Transverse colon (tissue), 4 donors: ENCODE measurements at regions not wholly inside any gene's neighbourhood (a gene's known extent, or its start where the extent isn't known, plus 50 kb on each side); places are given as distances from the start of the nearest gene placed in this dataset.

Experiments
- DNase-seq: peaks from one replicate; pipeline ENCODE4 v3.0.0-alpha.2; 2019
- H3K27ac ChIP-seq, 4 donors: fragments of 200-600 bp; sonication (generic); 2 replicates each; pipeline ENCODE4 v1.5.1; 2016 to 2018; ENCODE audit warnings: inconsistent platforms in 4 of 4
- H3K27me3 ChIP-seq: fragments of 200-600 bp; sonication (generic); 2 replicates; pipeline ENCODE4 v1.5.1; 2017; ENCODE audit warnings: inconsistent platforms
- H3K36me3 ChIP-seq, 4 donors: fragments of 200-600 bp; sonication (generic); 2 replicates each; pipeline ENCODE4 v1.5.1; 2017 to 2019; ENCODE audit warnings: inconsistent platforms in 4 of 4
- H3K4me1 ChIP-seq, 4 donors: fragments of 200-600 bp; sonication (generic); 2 replicates each; pipeline ENCODE4 v1.5.1; 2017 to 2020; ENCODE audit warnings: inconsistent platforms in 4 of 4
- H3K4me3 ChIP-seq, 4 donors: fragments of 200-600 bp; sonication (generic); 1 replicate in 1 of 4; 2 replicates in 3 of 4; pipeline versions ENCODE4 v1.5.1 to v1.6.1; 2017 to 2019; ENCODE audit warnings: inconsistent platforms in 4 of 4
- H3K9me3 ChIP-seq, 2 donors: fragments of 200-600 bp; sonication (generic); 2 replicates each; pipeline ENCODE4 v1.5.1; 2017 to 2019; ENCODE audit warnings: inconsistent platforms in 2 of 2
- EP300 ChIP-seq: sonication (generic); formaldehyde crosslinking; IDR thresholded peaks from one replicate; pipeline ENCODE4 v1.6.1; 2017; ENCODE audit warnings: antibody characterized with exemption, low read depth
- POLR2A ChIP-seq: fragments of 450-650 bp; IDR thresholded peaks from one replicate; pipeline ENCODE4 v1.6.1; 2016; ENCODE audit warnings: antibody characterized with exemption, mild to moderate bottlenecking, moderate library complexity
- POLR2AphosphoS5 ChIP-seq, 3 donors: sonication (generic); formaldehyde crosslinking; IDR thresholded peaks; one replicate each; pipeline ENCODE4 v1.6.1; 2016; ENCODE audit warnings: antibody characterized with exemption in 3 of 3
- WGBS, 2 donors: methylation state at CpG; one replicate each; pipeline ENCODE4 v1.1.5; 2018; ENCODE audit warnings: low coverage in 1 of 2; 5-methylcytosine and 5-hydroxymethylcytosine counted together
- in situ Hi-C, 4 donors: fragments of 200-750 bp; cut with MboI; loops; one replicate each; pipeline versions ENCODE4 v1.15.0 to v1.15.1; 2017; ENCODE audit warnings: low sequenced_read_pairs in 3 of 4, low pct_ligation_motif_present in 1 of 4, low pct_unique_long_range_greater_than_20kb in 1 of 4
- intact Hi-C: fragments of 100-400 bp; cut with DNase I; formaldehyde crosslinking; loops from one replicate; pipeline ENCODE4 v1.15.1; 2023; ENCODE audit warnings: low total_unique reads
- TF ChIP-seq, protein P1 (sequence below), 5 experiments: fragments of 200-600 bp in 3 of 5; fragments of 450-650 bp in 2 of 5; sonication (generic) in 3 of 5; IDR thresholded peaks; 1 replicate in 2 of 5; 2 replicates in 3 of 5; pipeline ENCODE4 v1.5.1; 2016 to 2017; ENCODE audit warnings: antibody characterized with exemption in 5 of 5, inconsistent platforms in 3 of 5, mild to moderate bottlenecking in 2 of 5, moderate library complexity in 1 of 5

- no peak for TF ChIP-seq POLR2AphosphoS5 (IDR thresholded peaks at IDR 0.05)
- TF ChIP-seq POLR2A, result no peak
- TF ChIP-seq, protein P1, sequence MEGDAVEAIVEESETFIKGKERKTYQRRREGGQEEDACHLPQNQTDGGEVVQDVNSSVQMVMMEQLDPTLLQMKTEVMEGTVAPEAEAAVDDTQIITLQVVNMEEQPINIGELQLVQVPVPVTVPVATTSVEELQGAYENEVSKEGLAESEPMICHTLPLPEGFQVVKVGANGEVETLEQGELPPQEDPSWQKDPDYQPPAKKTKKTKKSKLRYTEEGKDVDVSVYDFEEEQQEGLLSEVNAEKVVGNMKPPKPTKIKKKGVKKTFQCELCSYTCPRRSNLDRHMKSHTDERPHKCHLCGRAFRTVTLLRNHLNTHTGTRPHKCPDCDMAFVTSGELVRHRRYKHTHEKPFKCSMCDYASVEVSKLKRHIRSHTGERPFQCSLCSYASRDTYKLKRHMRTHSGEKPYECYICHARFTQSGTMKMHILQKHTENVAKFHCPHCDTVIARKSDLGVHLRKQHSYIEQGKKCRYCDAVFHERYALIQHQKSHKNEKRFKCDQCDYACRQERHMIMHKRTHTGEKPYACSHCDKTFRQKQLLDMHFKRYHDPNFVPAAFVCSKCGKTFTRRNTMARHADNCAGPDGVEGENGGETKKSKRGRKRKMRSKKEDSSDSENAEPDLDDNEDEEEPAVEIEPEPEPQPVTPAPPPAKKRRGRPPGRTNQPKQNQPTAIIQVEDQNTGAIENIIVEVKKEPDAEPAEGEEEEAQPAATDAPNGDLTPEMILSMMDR (IDR thresholded peaks at IDR 0.05), result no peak
- no peak for TF ChIP-seq EP300
- in situ Hi-C loops (no loop called here), intact Hi-C loops (no loop called here)
- Histone ChIP-seq H3K27ac (no peak overlapping the region), H3K4me1 (peaks cover 0 to 3% (median 0%) of the 10 kb centered on the region in 4 donors), H3K9me3 (no peaks in the 10 kb centered on the region), H3K27me3 (peaks cover 6% of the 10 kb centered on the region), H3K4me3 (no peak overlapping the region), H3K36me3 (no peaks in the 10 kb centered on the region)
- WGBS, 2 donors, result 70 to 82% methylated on average over 2 to 16 of the region's 16 CpGs
- DNase-seq, result no peak
Measured at GRCh38 chr10:131431978-131432690, 120.6 kb upstream of the TCERG1L start.

- Histone ChIP-seq H3K4me3 (no peak overlapping the region), H3K36me3 (no peaks in the 10 kb centered on the region), H3K4me1 (peaks cover 0 to 3% (median 0%) of the 10 kb centered on the region in 4 donors), H3K9me3 (no peaks in the 10 kb centered on the region), H3K27ac (no peak overlapping the region), H3K27me3 (peaks cover 6% of the 10 kb centered on the region)
- intact Hi-C loops, result no loop called here
- no peak for DNase-seq
- in situ Hi-C loops, result no loop called here
- TF ChIP-seq EP300, result no peak
- TF ChIP-seq POLR2AphosphoS5 (IDR thresholded peaks at IDR 0.05), result no peak
- TF ChIP-seq POLR2A, result no peak
- TF ChIP-seq, protein P1 (IDR thresholded peaks at IDR 0.05), result no peak
- 62 to 90% methylated on average over 3 to 8 of the region's 8 CpGs for WGBS, 2 donors
Measured at GRCh38 chr10:131433568-131433967, 122.0 kb upstream of the TCERG1L start.

DNA sequence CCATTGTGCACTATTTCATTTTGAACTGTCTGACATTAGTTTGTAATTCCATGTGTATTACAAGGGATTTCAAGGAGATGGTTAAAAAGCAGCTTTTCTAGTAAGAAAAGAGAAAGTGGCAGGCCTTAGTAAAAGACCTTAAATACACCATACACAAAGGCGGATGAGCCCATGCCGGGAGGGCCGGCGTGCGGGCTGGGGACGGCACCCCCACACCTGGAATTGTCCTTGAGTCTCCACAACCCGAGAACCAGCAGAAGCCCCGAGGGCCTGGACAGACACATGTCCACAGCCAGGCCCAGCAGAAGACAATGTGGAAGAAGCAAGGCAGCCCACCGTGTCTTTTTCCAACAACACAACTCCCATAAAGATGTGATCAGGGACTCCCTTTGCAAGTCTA, 123.7 kb upstream of the TCERG1L start:
- H3K4me3 ChIP-seq, result no peak overlapping the region
- intact Hi-C loops, result no loop called here
- no peaks in the 10 kb centered on the region for H3K9me3 ChIP-seq
- no peak overlapping the region for H3K27ac ChIP-seq
- in situ Hi-C loops, result no loop called here
- 83% methylated on average over 9 of the region's 9 CpGs; no CpG with 5 or more reads in 1 of the 2 donors for WGBS, 2 donors
- TF ChIP-seq POLR2A, result no peak
- TF ChIP-seq, protein P1 (IDR thresholded peaks at IDR 0.05), result no peak
- TF ChIP-seq POLR2AphosphoS5 (IDR thresholded peaks at IDR 0.05), result no peak
- no peak for TF ChIP-seq EP300
- peaks cover 6% of the 10 kb centered on the region for H3K27me3 ChIP-seq
- no peaks in the 10 kb centered on the region for H3K36me3 ChIP-seq
- DNase-seq, result no peak
- H3K4me1 ChIP-seq, result peaks cover 0 to 3% (median 0%) of the 10 kb centered on the region in 4 donors

DNA sequence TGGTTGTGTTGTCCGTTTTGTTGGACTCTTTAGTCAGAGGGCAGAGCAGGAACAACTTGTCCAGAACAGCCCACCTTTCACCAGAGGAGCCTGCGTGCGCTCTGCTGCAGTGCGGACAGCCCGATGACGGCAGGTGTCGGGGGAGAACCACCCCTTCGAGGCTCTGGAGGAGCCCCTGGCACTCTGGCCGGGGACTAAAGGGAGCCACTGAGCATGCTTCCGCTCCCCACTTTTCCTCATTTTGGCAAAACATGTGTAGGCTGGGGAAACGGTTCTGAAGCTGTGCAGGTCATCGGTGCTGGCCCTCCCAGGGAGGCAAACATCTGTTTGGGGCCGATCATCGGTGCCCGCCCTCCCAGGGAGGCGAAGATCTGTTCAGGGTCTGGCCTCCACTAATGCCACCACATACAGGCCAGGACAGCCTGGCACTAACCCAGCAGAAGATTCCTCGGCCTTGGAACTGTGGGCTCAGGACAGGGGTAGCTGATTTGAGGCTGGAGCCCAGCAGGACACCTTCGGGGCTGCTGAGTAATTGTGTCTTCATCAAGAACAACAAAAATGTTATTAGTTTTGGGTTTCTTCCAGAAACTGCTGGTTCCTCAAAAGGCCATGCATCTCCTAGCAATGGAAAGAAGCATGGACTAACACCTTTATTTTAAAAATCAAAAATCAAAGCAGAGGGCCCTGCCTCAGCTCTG, 124.4 kb upstream of the TCERG1L start:
- Histone ChIP-seq H3K27me3 (peaks cover 6% of the 10 kb centered on the region), H3K9me3 (no peaks in the 10 kb centered on the region), H3K27ac (no peak overlapping the region), H3K4me1 (peaks cover 0 to 3% (median 0%) of the 10 kb centered on the region in 4 donors), H3K36me3 (no peaks in the 10 kb centered on the region), H3K4me3 (no peak overlapping the region)
- DNase-seq, result no peak
- intact Hi-C loops, result no loop called here
- TF ChIP-seq POLR2AphosphoS5 (IDR thresholded peaks at IDR 0.05) (no peak), POLR2A (no peak), EP300 (no peak)
- TF ChIP-seq, protein P1 (IDR thresholded peaks at IDR 0.05), result no peak
- in situ Hi-C loops, result no loop called here
- WGBS, 2 donors, result 17 to 69% methylated on average over 1 to 18 of the region's 18 CpGs
